ENCODE measurements at regions not wholly inside any gene's neighbourhood (a gene's known extent, or its start where the extent isn't known, plus 50 kb on each side); places are given as distances from the start of the nearest gene placed in this dataset.

DNA sequence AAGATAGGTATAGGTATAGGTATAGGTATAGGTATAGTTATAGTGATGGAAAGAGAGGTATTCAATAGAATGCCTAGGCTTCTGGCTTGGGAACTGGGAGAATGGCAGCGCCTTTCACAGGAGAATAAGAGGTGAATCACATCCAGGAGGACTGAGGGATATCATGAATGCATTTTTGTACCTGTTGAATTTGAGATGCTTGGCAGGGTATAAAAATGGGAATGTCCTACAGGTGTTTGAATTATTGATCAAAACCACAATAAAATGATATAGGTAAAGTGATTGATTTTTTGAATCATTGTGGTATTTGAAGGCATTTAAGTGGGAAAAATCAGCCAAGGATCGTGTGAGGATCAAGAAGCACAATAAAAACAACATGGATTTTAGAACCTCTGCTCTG, 119.2 kb upstream of the ARG1 start:
- TF ChIP-seq, protein P1, sequence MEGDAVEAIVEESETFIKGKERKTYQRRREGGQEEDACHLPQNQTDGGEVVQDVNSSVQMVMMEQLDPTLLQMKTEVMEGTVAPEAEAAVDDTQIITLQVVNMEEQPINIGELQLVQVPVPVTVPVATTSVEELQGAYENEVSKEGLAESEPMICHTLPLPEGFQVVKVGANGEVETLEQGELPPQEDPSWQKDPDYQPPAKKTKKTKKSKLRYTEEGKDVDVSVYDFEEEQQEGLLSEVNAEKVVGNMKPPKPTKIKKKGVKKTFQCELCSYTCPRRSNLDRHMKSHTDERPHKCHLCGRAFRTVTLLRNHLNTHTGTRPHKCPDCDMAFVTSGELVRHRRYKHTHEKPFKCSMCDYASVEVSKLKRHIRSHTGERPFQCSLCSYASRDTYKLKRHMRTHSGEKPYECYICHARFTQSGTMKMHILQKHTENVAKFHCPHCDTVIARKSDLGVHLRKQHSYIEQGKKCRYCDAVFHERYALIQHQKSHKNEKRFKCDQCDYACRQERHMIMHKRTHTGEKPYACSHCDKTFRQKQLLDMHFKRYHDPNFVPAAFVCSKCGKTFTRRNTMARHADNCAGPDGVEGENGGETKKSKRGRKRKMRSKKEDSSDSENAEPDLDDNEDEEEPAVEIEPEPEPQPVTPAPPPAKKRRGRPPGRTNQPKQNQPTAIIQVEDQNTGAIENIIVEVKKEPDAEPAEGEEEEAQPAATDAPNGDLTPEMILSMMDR (IDR thresholded peaks at IDR 0.05) = no peak
- TF ChIP-seq POLR2A (IDR thresholded peaks at IDR 0.05) = no peak

Measured in uterus (tissue), 2 donors.